GM12878 (cell line): ENCODE measurements at regions not wholly inside any gene's neighbourhood (a gene's known extent, or its start where the extent isn't known, plus 50 kb on each side); places are given as distances from the start of the nearest gene placed in this dataset.

Experiments used
- ATAC-seq: fragments of 200-7000 bp; cut with Tn5 transposase; 3 replicates; pipeline ENCODE4 v1.9.1; 2020; ENCODE audit warnings: mild to moderate bottlenecking, moderate library complexity
- BruUV-seq: library from RNA; stranded (reverse); fragments of 400-500 nt; replicated peaks from 2 replicates; lab custom pipeline; 2021; lab: Mats Ljungman, UMichigan
- CTCF ChIA-PET: fragments of 300-600 bp; sonication (Branson Sonifier 250); formaldehyde crosslinking; extraction: SDS; loops from one replicate; lab custom pipeline; 2021; ENCODE audit warnings: inconsistent platforms; lab: Yijun Ruan, JAX
- POLR2A ChIA-PET: fragments of 350-600 bp; formaldehyde crosslinking; extraction: SDS; loops from one replicate; lab custom pipeline; 2021; ENCODE audit warnings: inconsistent platforms; lab: Charles Lee
- RAD21 ChIA-PET: fragments of 300-600 bp; sonication (Branson Sonifier 250); formaldehyde crosslinking; loops from one replicate; lab custom pipeline; 2023; ENCODE audit warnings: antibody characterized with exemption; ENCODE audit not compliant: unreplicated experiment; lab: Charles Lee
- SMC1A ChIA-PET: fragments of 300-600 bp; sonication (Branson Sonifier 250); formaldehyde crosslinking; loops from one replicate; lab custom pipeline; 2023; ENCODE audit not compliant: unreplicated experiment, uncharacterized antibody; lab: Charles Lee
- DNase-seq: peaks from one replicate; pipeline ENCODE4 v3.0.0-alpha.2; 2011; ENCODE audit warnings: low read depth, low spot score
- FAIRE-seq: peaks from 3 replicates; lab custom pipeline; 2011; peaks lifted over from hg19 to GRCh38; lab: Jason Lieb, UNC
- H2AFZ ChIP-seq: 2 replicates; pipeline ENCODE4 v1.6.0; 2011; ENCODE audit warnings: low read depth, low read length, control low read depth; ENCODE audit not compliant: control insufficient read depth
- H3K27ac ChIP-seq: 2 replicates; pipeline ENCODE4 v1.5.1; 2011; ENCODE audit warnings: control low read depth; ENCODE audit not compliant: control insufficient read depth, insufficient read depth
- H3K27me3 ChIP-seq, 2 experiments: replicated peaks in 1 of 2; 2 replicates each; pipeline versions ENCODE4 v1.6.0 to v1.6.1; 2011; ENCODE audit warnings: low read length in 1 of 2; ENCODE audit not compliant: control insufficient read depth in 2 of 2, insufficient read depth in 2 of 2
- H3K36me3 ChIP-seq, 2 experiments: 2 replicates each; pipeline ENCODE4 v1.5.1; 2011; ENCODE audit warnings: low read length in 1 of 2; ENCODE audit not compliant: control insufficient read depth in 2 of 2, insufficient read depth in 2 of 2
- H3K4me1 ChIP-seq: 2 replicates; pipeline ENCODE4 v1.6.1; 2011; ENCODE audit warnings: mild to moderate bottlenecking, low read length, moderate library complexity, mixed read lengths; ENCODE audit not compliant: control insufficient read depth, insufficient read depth
- H3K4me2 ChIP-seq: 2 replicates; pipeline ENCODE4 v1.6.0; 2011; ENCODE audit warnings: control low read depth; ENCODE audit not compliant: control insufficient read depth, insufficient read depth
- H3K4me3 ChIP-seq: fragments of 200-600 bp; sonication (generic); 2 replicates; pipeline ENCODE4 v1.5.1; 2016
- H3K79me2 ChIP-seq: 2 replicates; pipeline ENCODE4 v1.6.0; 2011; ENCODE audit warnings: low read length; ENCODE audit not compliant: control insufficient read depth, insufficient read depth
- H3K9ac ChIP-seq: 2 replicates; pipeline ENCODE4 v1.8.0; 2011; ENCODE audit warnings: low read length, control low read depth, mixed read lengths; ENCODE audit not compliant: control insufficient read depth, insufficient read depth
- H3K9me3 ChIP-seq: replicated peaks from 3 replicates; pipeline ENCODE4 v1.5.1; 2011; ENCODE audit warnings: mild to moderate bottlenecking, low read length; ENCODE audit not compliant: control insufficient read depth, insufficient read depth
- H4K20me1 ChIP-seq: 2 replicates; pipeline ENCODE4 v1.6.0; 2011; ENCODE audit not compliant: control insufficient read depth, insufficient read depth
- ATF2 ChIP-seq: IDR thresholded peaks from 2 replicates; pipeline ENCODE4 v1.6.1; 2012; ENCODE audit warnings: low read length, inconsistent platforms
- BCL11A ChIP-seq: IDR thresholded peaks from 2 replicates; pipeline ENCODE4 v1.6.1; 2011; ENCODE audit warnings: low read depth, low read length
- HSF1 ChIP-seq: fragments of 150-350 bp; IDR thresholded peaks from 2 replicates; pipeline ENCODE4 v1.6.1; 2014; ENCODE audit warnings: mild to moderate bottlenecking, low read depth, low read length
- LARP7 ChIP-seq: fragments of 450-650 bp; IDR thresholded peaks from 2 replicates; pipeline ENCODE4 v1.6.1; 2017; ENCODE audit warnings: mild to moderate bottlenecking
- MEF2B ChIP-seq: fragments of 450-650 bp; IDR thresholded peaks from 2 replicates; pipeline ENCODE4 v1.6.1; 2018; ENCODE audit warnings: mild to moderate bottlenecking, moderate library complexity; ENCODE audit not compliant: partially characterized antibody, poor library complexity, severe bottlenecking
- MYB ChIP-seq: fragments of 150-350 bp; IDR thresholded peaks from 2 replicates; pipeline ENCODE4 v1.6.1; 2014; ENCODE audit warnings: mild to moderate bottlenecking, low read depth, low read length, borderline replicate concordance
- POLR2AphosphoS5 ChIP-seq: IDR thresholded peaks from 2 replicates; pipeline ENCODE4 v1.6.1; 2011; ENCODE audit warnings: mild to moderate bottlenecking, low read length, inconsistent platforms
- POU2F2 ChIP-seq: IDR thresholded peaks from 3 replicates; pipeline ENCODE4 v1.6.1; 2011; ENCODE audit warnings: low read depth, mild to moderate bottlenecking, low read length, borderline replicate concordance
- RAD21 ChIP-seq: IDR thresholded peaks from 2 replicates; pipeline ENCODE4 v1.6.1; 2011; ENCODE audit warnings: mild to moderate bottlenecking, low read depth, low read length, moderate library complexity; ENCODE audit not compliant: insufficient read depth
- SP1 ChIP-seq: IDR thresholded peaks from one replicate; pipeline ENCODE4 v1.6.1; 2011; ENCODE audit warnings: low read depth, low read length
- SRF ChIP-seq, 2 experiments: IDR thresholded peaks; 2 replicates each; pipeline ENCODE4 v1.6.1; 2011; ENCODE audit warnings: low read depth in 2 of 2, low read length in 2 of 2, mild to moderate bottlenecking in 1 of 2, moderate library complexity in 1 of 2
- SUZ12 ChIP-seq: fragments of 200-600 bp; sonication (generic); IDR thresholded peaks from one replicate; pipeline ENCODE4 v1.6.1; 2018; ENCODE audit warnings: antibody characterized with exemption, mild to moderate bottlenecking; ENCODE audit not compliant: unreplicated experiment
- ZZZ3 ChIP-seq: IDR thresholded peaks from 2 replicates; pipeline ENCODE4 v1.6.1; 2011; ENCODE audit warnings: low read depth; ENCODE audit not compliant: control insufficient read depth, insufficient read length
- WGBS: methylation state at CpG from one replicate; pipeline ENCODE4 v1.1.6; 2016; ENCODE audit warnings: low lambda C conversion rate; ENCODE audit not compliant: insufficient replicate concordance, insufficient coverage; ENCODE audit errors: missing lambda C conversion rate; 5-methylcytosine and 5-hydroxymethylcytosine counted together
- in situ Hi-C: fragments of 300-500 bp; cut with MboI; formaldehyde crosslinking; loops from 9 replicates; pipeline ENCODE4 v1.14.3; 2018; ENCODE audit warnings: mixed read lengths
- intact Hi-C: fragments of 100-400 bp; cut with micrococcal nuclease; formaldehyde crosslinking; loops from one replicate; pipeline ENCODE4 v1.14.2; 2022; ENCODE audit not compliant: unreplicated experiment

- WGBS = 49% methylated on average over 9 of the region's 9 CpGs
- FAIRE-seq = no peak
- H3K27ac ChIP-seq = no peak overlapping the region
These were observed 79.7 kb downstream of the SHANK2 start for GRCh38 chr11:71172680-71173079.

More at GRCh38 chr11:71172680-71173079, 79.7 kb downstream of the SHANK2 start:
- Histone ChIP-seq H2AFZ (no peak overlapping the region), H3K27me3 (no peaks in the 10 kb centered on the region), H3K9ac (no peak overlapping the region), H3K79me2 (no peaks in the 10 kb centered on the region), H3K36me3 (no peaks in the 10 kb centered on the region), H3K4me1 (no peaks in the 10 kb centered on the region), H3K9me3 (no peaks in the 10 kb centered on the region; the same call in 2 of the 3 replicates), H3K4me3 (no peak overlapping the region), H3K4me2 (no peak overlapping the region), H4K20me1 (no peaks in the 10 kb centered on the region)
- ChIA-PET SMC1A (no interaction called here), CTCF (no interaction called here), POLR2A (no interaction called here), RAD21 (no interaction called here)
- no peak for DNase-seq
- intact Hi-C loops (no loop called here), in situ Hi-C loops (no loop called here)
- BruUV-seq = no TSS peak
- TF ChIP-seq BCL11A (no peak), POU2F2 (no peak), SRF (IDR thresholded peaks at IDR 0.05; ENCODE audit: low read depth in 2 of 2, low read length in 2 of 2) (no peak), LARP7 (no peak), SUZ12 (no peak), SP1 (no peak), POLR2AphosphoS5 (no peak), ZZZ3 (no peak), MYB (no peak), ATF2 (no peak), HSF1 (no peak), MEF2B (no peak), RAD21 (no peak)
- ATAC-seq = no peak
